Neutrophil (primary cell): ENCODE measurements at regions not wholly inside any gene's neighbourhood (a gene's known extent, or its start where the extent isn't known, plus 50 kb on each side); places are given as distances from the start of the nearest gene placed in this dataset.

Experiments
- H3K27ac ChIP-seq: fragments of 200-600 bp; sonication (generic); 2 replicates; pipeline ENCODE4 v1.5.1; 2016; ENCODE audit warnings: mild to moderate bottlenecking, moderate library complexity
- H3K27me3 ChIP-seq: fragments of 200-600 bp; sonication (generic); 2 replicates; pipeline ENCODE4 v1.6.0; 2016; ENCODE audit warnings: mild to moderate bottlenecking
- H3K36me3 ChIP-seq: fragments of 200-600 bp; sonication (generic); 2 replicates; pipeline ENCODE4 v1.5.1; 2017
- H3K4me1 ChIP-seq, 2 experiments: fragments of 200-600 bp in 1 of 2; sonication (generic) in 1 of 2; 1 replicate in 1 of 2; 2 replicates in 1 of 2; pipeline versions ENCODE4 v1.5.1 to v1.6.1; 2013 to 2016; ENCODE audit warnings: low read depth in 1 of 2, low read length in 1 of 2, mild to moderate bottlenecking in 1 of 2, moderate library complexity in 1 of 2; ENCODE audit not compliant: control insufficient read depth in 1 of 2, insufficient read depth in 1 of 2
- H3K4me3 ChIP-seq, 2 experiments: fragments of 200-600 bp in 1 of 2; sonication (generic) in 1 of 2; 1 replicate in 1 of 2; 2 replicates in 1 of 2; pipeline ENCODE4 v1.5.1; 2013 to 2016; ENCODE audit warnings: low read depth in 1 of 2, low read length in 1 of 2, mild to moderate bottlenecking in 1 of 2, moderate library complexity in 1 of 2
- H3K9me3 ChIP-seq: fragments of 200-600 bp; sonication (generic); 2 replicates; pipeline ENCODE4 v1.5.1; 2016
- CTCF ChIP-seq: fragments of 200-600 bp; sonication (generic); IDR thresholded peaks from 2 replicates; pipeline ENCODE4 v1.5.1; 2016; ENCODE audit warnings: antibody characterized with exemption

DNA sequence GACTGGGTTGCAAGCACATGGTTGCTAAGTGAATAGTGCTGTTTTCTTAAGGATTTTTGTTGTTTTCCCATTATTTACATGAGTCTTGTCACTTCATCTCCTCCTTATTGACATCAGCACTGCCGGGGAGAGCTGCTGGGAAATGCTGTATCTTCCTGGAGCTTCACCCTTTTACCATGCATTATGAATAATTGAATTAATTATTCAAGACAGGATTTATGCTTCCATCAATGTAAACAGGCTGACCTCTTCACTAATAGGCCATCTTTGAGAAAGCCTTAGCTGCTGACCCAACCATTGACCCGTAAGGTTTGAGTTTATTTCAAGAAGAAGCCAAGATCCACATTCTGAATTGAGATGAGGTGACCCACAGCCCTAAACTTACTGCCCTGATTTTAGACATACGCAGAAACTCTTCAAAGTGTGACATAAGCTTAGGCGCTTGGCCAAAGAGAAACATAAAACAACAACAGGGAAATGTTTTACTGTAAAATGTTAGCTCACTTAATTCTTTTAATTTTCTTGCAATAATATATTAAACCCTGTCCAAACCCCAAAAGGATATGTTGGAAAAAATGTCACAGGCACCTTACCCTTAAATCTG lies 365.5 kb upstream of the SYT4 start:
- no peak overlapping the region for H3K27ac ChIP-seq
- H3K9me3 ChIP-seq = no peaks in the 10 kb centered on the region
- no peak overlapping the region for H3K4me3 ChIP-seq
- H3K36me3 ChIP-seq = no peaks in the 10 kb centered on the region
- no peak for TF ChIP-seq CTCF
- H3K4me1 ChIP-seq = no peaks in the 10 kb centered on the region
- no peaks in the 10 kb centered on the region for H3K27me3 ChIP-seq

DNA sequence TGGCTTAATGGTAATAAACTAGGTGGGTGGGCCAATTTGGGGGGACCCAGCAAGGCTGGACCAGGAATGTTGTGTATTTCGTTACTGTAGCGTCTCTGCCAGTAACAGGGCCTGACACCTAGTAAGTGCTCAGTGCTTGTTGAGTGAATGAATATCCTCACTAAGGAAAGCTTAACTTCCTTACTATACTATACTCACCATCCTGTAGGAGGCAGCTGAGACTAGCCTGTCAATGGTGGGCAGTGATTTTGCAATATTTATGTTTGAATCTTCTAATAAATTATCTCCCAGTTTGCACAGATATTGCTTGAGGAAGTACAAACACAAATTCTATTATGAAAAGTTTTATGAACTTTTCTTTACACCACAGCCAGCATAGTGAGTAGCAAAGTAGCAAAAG lies 370.7 kb upstream of the SYT4 start:
- Histone ChIP-seq H3K4me3 (no peak overlapping the region), H3K4me1 (no peaks in the 10 kb centered on the region), H3K27ac (no peak overlapping the region), H3K9me3 (no peaks in the 10 kb centered on the region), H3K27me3 (no peaks in the 10 kb centered on the region), H3K36me3 (no peaks in the 10 kb centered on the region)
- TF ChIP-seq CTCF = no peak

- H3K4me3 ChIP-seq = no peak overlapping the region
- TF ChIP-seq CTCF = no peak
- no peak overlapping the region for H3K27ac ChIP-seq
- no peaks in the 10 kb centered on the region for H3K4me1 ChIP-seq
- no peaks in the 10 kb centered on the region for H3K27me3 ChIP-seq
- H3K9me3 ChIP-seq = no peaks in the 10 kb centered on the region
- no peaks in the 10 kb centered on the region for H3K36me3 ChIP-seq
Measured at GRCh38 chr18:43649649-43650357, 372.5 kb upstream of the SYT4 start.

GRCh38 chr18:43650426-43650825 lies 373.1 kb upstream of the SYT4 start:
- H3K36me3 ChIP-seq = no peaks in the 10 kb centered on the region
- no peaks in the 10 kb centered on the region for H3K4me1 ChIP-seq
- H3K9me3 ChIP-seq = no peaks in the 10 kb centered on the region
- no peaks in the 10 kb centered on the region for H3K27me3 ChIP-seq
- no peak for TF ChIP-seq CTCF
- H3K4me3 ChIP-seq = no peak overlapping the region
- no peak overlapping the region for H3K27ac ChIP-seq

DNA sequence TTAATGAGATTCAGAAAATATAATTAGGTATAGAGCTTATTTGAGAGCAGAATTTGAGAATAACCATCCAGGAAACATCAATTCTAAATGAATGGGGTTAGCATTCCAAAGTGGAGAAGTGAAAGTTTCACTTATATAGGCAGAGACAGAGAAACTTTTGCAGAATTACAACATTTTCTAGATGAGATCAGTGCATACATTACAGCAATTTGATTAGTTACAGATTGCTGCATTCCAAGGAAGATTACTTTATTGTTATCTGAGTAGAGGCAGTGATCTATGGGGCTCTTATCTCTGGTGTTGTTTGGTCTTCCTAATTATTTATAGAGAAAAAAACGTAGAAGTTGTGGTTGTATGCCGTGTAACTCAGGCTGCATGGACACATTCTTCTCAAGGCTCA lies 373.8 kb upstream of the SYT4 start:
- Histone ChIP-seq H3K27me3 (no peaks in the 10 kb centered on the region), H3K36me3 (no peaks in the 10 kb centered on the region)
- no peak for TF ChIP-seq CTCF

More for the DNA sequence above, 373.8 kb upstream of the SYT4 start:
- no peaks in the 10 kb centered on the region for H3K4me1 ChIP-seq
- H3K4me3 ChIP-seq = no peak overlapping the region
- no peak overlapping the region for H3K27ac ChIP-seq
- no peaks in the 10 kb centered on the region for H3K9me3 ChIP-seq
